ENCODE measurements at regions not wholly inside any gene's neighbourhood (a gene's known extent, or its start where the extent isn't known, plus 50 kb on each side); places are given as distances from the start of the nearest gene placed in this dataset.
"Not testable (repeated sequence)": the region's sequence is repeated elsewhere in the genome, so short reads cannot be mapped to it uniquely, and the experiment has no call there.

- no peak overlapping the region for H2BK120ac ChIP-seq (ENCODE audit: low read depth, low read length, poor library complexity, severe bottlenecking)
- Mint-ChIP-seq H3K9me3 (no peaks in the 10 kb centered on the region), H3K27me3 (ENCODE audit: low read depth) (no peaks in the 10 kb centered on the region; the same call in 1 of the 2 replicates), H3K27ac (no peak overlapping the region), H3K4me1 (no peaks in the 10 kb centered on the region), H3K36me3 (ENCODE audit: insufficient read depth in 1 of 3, low read depth in 3 of 3) (no peaks in the 10 kb centered on the region), H3K4me3 (no peak overlapping the region)
- H3K9ac ChIP-seq (ENCODE audit: extremely low read depth, insufficient read length, low read length): no peak overlapping the region
- H2BK20ac ChIP-seq (ENCODE audit: low read depth, low read length, poor library complexity, severe bottlenecking): no peak overlapping the region
- H2BK5ac ChIP-seq (ENCODE audit: insufficient read length, low read length): no peak overlapping the region
- H3K4me1 ChIP-seq (ENCODE audit: insufficient read depth, low read length): no peaks in the 10 kb centered on the region
- H3K56ac ChIP-seq (ENCODE audit: insufficient read length, low read depth, low read length): no peak overlapping the region
- no peak overlapping the region for H3T11ph ChIP-seq (ENCODE audit: low read length)
- DNase-seq: no peak
- no peak overlapping the region for H3K4me2 ChIP-seq (ENCODE audit: insufficient read depth, insufficient read length, low read length)
- TF ChIP-seq CTCF (conservative IDR thresholded peaks at IDR 0.05): no peak
- no peak overlapping the region for H3K27ac ChIP-seq (ENCODE audit: insufficient read length, low read depth, low read length)
- WGBS (ENCODE audit: extremely low coverage, insufficient read length, low lambda C conversion rate): no CpG with 5 or more reads among the region's 3 CpGs
- no peaks in the 10 kb centered on the region for H3K79me2 ChIP-seq (ENCODE audit: insufficient read depth, low read length)
- no peak overlapping the region for H2BK15ac ChIP-seq (ENCODE audit: low read depth, low read length)
- no peak overlapping the region for H4K5ac ChIP-seq (ENCODE audit: insufficient read length, low read depth, low read length)
- no peak overlapping the region for H3K14ac ChIP-seq (ENCODE audit: insufficient read depth, low read length)
- H4K20me1 ChIP-seq (ENCODE audit: control insufficient read depth, insufficient read depth, insufficient read length): no peaks in the 10 kb centered on the region
- no peak overlapping the region for H3K23ac ChIP-seq (ENCODE audit: insufficient read length, low read depth, low read length)
- no peaks in the 10 kb centered on the region for H3K79me1 ChIP-seq (ENCODE audit: insufficient read depth, low read depth, low read length, poor library complexity, severe bottlenecking)
- no peaks in the 10 kb centered on the region for H3K27me3 ChIP-seq (ENCODE audit: insufficient read depth, low read length)
- no peak overlapping the region for H3K18ac ChIP-seq (ENCODE audit: insufficient read length, low read depth, low read length)
- no peak overlapping the region for H4K91ac ChIP-seq (ENCODE audit: insufficient read length, low read depth, low read length)
- no peak overlapping the region for H4K8ac ChIP-seq (replicated peaks; ENCODE audit: insufficient read length, low read depth, low read length)
- no peak overlapping the region for H2AFZ ChIP-seq (ENCODE audit: low read length)
- no peaks in the 10 kb centered on the region for H3K23me2 ChIP-seq (ENCODE audit: insufficient read length, low read depth, low read length, poor library complexity, severe bottlenecking)
- no peak overlapping the region for H2BK12ac ChIP-seq (ENCODE audit: insufficient read length, low read depth, low read length)
- no peak overlapping the region for H3K4ac ChIP-seq (ENCODE audit: low read depth, low read length)
- H2AK5ac ChIP-seq (ENCODE audit: insufficient read length, low read length): no peak overlapping the region
- H3K9me3 ChIP-seq (ENCODE audit: control insufficient read depth, low read depth, low read length): no peaks in the 10 kb centered on the region
Observed at GRCh38 chr14:48023881-48024280, 348.5 kb upstream of the MDGA2 start.

- H2BK120ac ChIP-seq (ENCODE audit: low read depth, low read length, poor library complexity, severe bottlenecking); H3T11ph ChIP-seq (ENCODE audit: low read length); H2BK12ac ChIP-seq (ENCODE audit: insufficient read length, low read depth, low read length); H2BK20ac ChIP-seq (ENCODE audit: low read depth, low read length, poor library complexity, severe bottlenecking); H3K9me3 Mint-ChIP-seq; H3K4me1 ChIP-seq (ENCODE audit: insufficient read depth, low read length); H3K27me3 Mint-ChIP-seq (ENCODE audit: low read depth); H3K27ac ChIP-seq (ENCODE audit: insufficient read length, low read depth, low read length); H2BK5ac ChIP-seq (ENCODE audit: insufficient read length, low read length); H2BK15ac ChIP-seq (ENCODE audit: low read depth, low read length); H3K14ac ChIP-seq (ENCODE audit: insufficient read depth, low read length); H3K4me2 ChIP-seq (ENCODE audit: insufficient read depth, insufficient read length, low read length); H3K9me3 ChIP-seq (ENCODE audit: control insufficient read depth, low read depth, low read length); H3K18ac ChIP-seq (ENCODE audit: insufficient read length, low read depth, low read length); H3K36me3 Mint-ChIP-seq (ENCODE audit: insufficient read depth in 1 of 3, low read depth in 3 of 3); H3K27me3 ChIP-seq (ENCODE audit: insufficient read depth, low read length); H4K5ac ChIP-seq (ENCODE audit: insufficient read length, low read depth, low read length); H3K4ac ChIP-seq (ENCODE audit: low read depth, low read length); H4K91ac ChIP-seq (ENCODE audit: insufficient read length, low read depth, low read length); H3K23ac ChIP-seq (ENCODE audit: insufficient read length, low read depth, low read length); H4K8ac ChIP-seq (replicated peaks; ENCODE audit: insufficient read length, low read depth, low read length); H3K9ac ChIP-seq (ENCODE audit: extremely low read depth, insufficient read length, low read length); H3K79me1 ChIP-seq (ENCODE audit: insufficient read depth, low read depth, low read length, poor library complexity, severe bottlenecking); H4K20me1 ChIP-seq (ENCODE audit: control insufficient read depth, insufficient read depth, insufficient read length); H2AK5ac ChIP-seq (ENCODE audit: insufficient read length, low read length); H3K79me2 ChIP-seq (ENCODE audit: insufficient read depth, low read length); H3K23me2 ChIP-seq (ENCODE audit: insufficient read length, low read depth, low read length, poor library complexity, severe bottlenecking); H3K56ac ChIP-seq (ENCODE audit: insufficient read length, low read depth, low read length): not testable (repeated sequence)
- peak overlapping the region; percentile 0 to 56 (median 14); a peak in 5 of 7 replicates for H3K27ac Mint-ChIP-seq
- peak overlapping the region; percentile 8 for H2AFZ ChIP-seq (ENCODE audit: low read length)
- peaks cover 17 to 21% of the 10 kb centered on the region in 2 experiments for H3K4me1 Mint-ChIP-seq
- no CpG with 5 or more reads among the region's 12 CpGs for WGBS (ENCODE audit: extremely low coverage, insufficient read length, low lambda C conversion rate)
- DNase-seq: peak; percentile 47
- H3K4me3 Mint-ChIP-seq: peak overlapping the region; percentile 3 to 23; a peak in 3 of 5 replicates
Observed at GRCh38 chr14:48011484-48011883, 336.1 kb upstream of the MDGA2 start.

Measured in H9 (cell line).